H1 (cell line): ENCODE measurements at regions not wholly inside any gene's neighbourhood (a gene's known extent, or its start where the extent isn't known, plus 50 kb on each side); places are given as distances from the start of the nearest gene placed in this dataset.

Experiments
- CTCF ChIA-PET: fragments of 300-600 bp; sonication (Branson Sonifier 250); formaldehyde crosslinking; loops from one replicate; lab custom pipeline; 2021; ENCODE audit not compliant: partially characterized antibody; lab: Charles Lee
- POLR2A ChIA-PET: fragments of 300-600 bp; sonication (Branson Sonifier 250); formaldehyde crosslinking; loops from one replicate; lab custom pipeline; 2021; ENCODE audit warnings: inconsistent platforms; ENCODE audit not compliant: partially characterized antibody; lab: Charles Lee
- DNase-seq, 2 experiments: peaks; one replicate each; pipeline versions ENCODE4 v3.0.0 to v3.0.0-alpha.2; 2010 to 2022; ENCODE audit warnings: low spot score in 2 of 2, low read depth in 1 of 2, mixed read lengths in 1 of 2
- FAIRE-seq: peaks from 2 replicates; lab custom pipeline; 2011; peaks lifted over from hg19 to GRCh38; lab: Jason Lieb, UNC
- H2AFZ ChIP-seq: 2 replicates; pipeline ENCODE4 v1.8.1; 2012; ENCODE audit warnings: low read length, inconsistent platforms
- H2AK5ac ChIP-seq: 2 replicates; pipeline ENCODE4 v1.6.1; 2013; ENCODE audit warnings: low read depth, low read length
- H2BK120ac ChIP-seq: replicated peaks from 2 replicates; pipeline ENCODE3; 2013; ENCODE audit warnings: low read depth, low read length, inconsistent platforms
- H2BK12ac ChIP-seq: 2 replicates; pipeline ENCODE4 v1.6.1; 2013; ENCODE audit warnings: low read depth, low read length
- H2BK15ac ChIP-seq: 2 replicates; pipeline ENCODE4 v1.6.1; 2013; ENCODE audit warnings: low read length
- H2BK20ac ChIP-seq: 2 replicates; pipeline ENCODE4 v1.6.1; 2013; ENCODE audit warnings: low read length
- H2BK5ac ChIP-seq: 2 replicates; pipeline ENCODE4 v1.6.1; 2013; ENCODE audit warnings: low read depth, low read length
- H3K14ac ChIP-seq: 2 replicates; pipeline ENCODE4 v1.6.1; 2013; ENCODE audit warnings: inconsistent platforms; ENCODE audit not compliant: insufficient read length
- H3K18ac ChIP-seq: 2 replicates; pipeline ENCODE4 v1.6.1; 2013; ENCODE audit warnings: low read length; ENCODE audit errors: extremely low read depth
- H3K23ac ChIP-seq: 2 replicates; pipeline ENCODE4 v1.6.1; 2013; ENCODE audit warnings: inconsistent platforms; ENCODE audit not compliant: insufficient read length
- H3K23me2 ChIP-seq: 2 replicates; pipeline ENCODE4 v1.6.1; 2013; ENCODE audit warnings: low read depth, low read length
- H3K27ac ChIP-seq: 2 replicates; pipeline ENCODE4 v1.6.1; 2011; ENCODE audit warnings: low read depth, low read length, inconsistent platforms
- H3K27me3 ChIP-seq, 4 experiments: replicated peaks in 1 of 4; 1 replicate in 1 of 4; 2 replicates in 3 of 4; pipeline versions ENCODE4 v1.6.1 to v1.8.1; 2011 to 2013; ENCODE audit warnings: low read length in 3 of 4, mild to moderate bottlenecking in 3 of 4, inconsistent platforms in 2 of 4, mixed read lengths in 2 of 4, moderate library complexity in 1 of 4; ENCODE audit not compliant: control insufficient read depth in 3 of 4, insufficient read depth in 3 of 4; ENCODE audit errors: extremely low read depth in 1 of 4
- H3K36me3 ChIP-seq, 4 experiments: 2 replicates each; pipeline versions ENCODE4 v1.6.1 to v1.8.1; 2011 to 2013; ENCODE audit warnings: mild to moderate bottlenecking in 4 of 4, low read length in 3 of 4, moderate library complexity in 2 of 4, control low read depth in 1 of 4, inconsistent platforms in 1 of 4; ENCODE audit not compliant: insufficient read depth in 4 of 4, control insufficient read depth in 2 of 4
- H3K4ac ChIP-seq: replicated peaks from 2 replicates; pipeline ENCODE3; 2013; ENCODE audit warnings: low read length, low read depth, mixed read lengths, inconsistent platforms; ENCODE audit not compliant: insufficient read length
- H3K4me1 ChIP-seq, 4 experiments: replicated peaks in 1 of 4; 1 replicate in 1 of 4; 2 replicates in 3 of 4; pipeline versions ENCODE4 v1.6.1 to v1.8.1; 2011 to 2013; ENCODE audit warnings: low read length in 3 of 4, inconsistent platforms in 2 of 4, mixed read lengths in 1 of 4; ENCODE audit not compliant: insufficient read depth in 4 of 4, control insufficient read depth in 3 of 4
- H3K4me2 ChIP-seq, 2 experiments: 2 replicates each; pipeline versions ENCODE4 v1.6.1 to v1.8.1; 2011 to 2013; ENCODE audit warnings: low read depth in 2 of 2, low read length in 2 of 2, control low read depth in 1 of 2, inconsistent platforms in 1 of 2, mild to moderate bottlenecking in 1 of 2; ENCODE audit not compliant: insufficient read depth in 1 of 2
- H3K4me3 ChIP-seq, 4 experiments: fragments of 200-600, 300-600 bp in 1 of 4; sonication (generic), shearing (Covaris generic), sonication (Bioruptor Twin) in 1 of 4; 2 replicates each; pipeline versions ENCODE4 v1.5.1 to v1.8.1; 2011 to 2016; ENCODE audit warnings: low read length in 4 of 4, low read depth in 3 of 4, control low read depth in 2 of 4, inconsistent platforms in 2 of 4, mild to moderate bottlenecking in 2 of 4, mixed read lengths in 1 of 4, moderate library complexity in 1 of 4; ENCODE audit not compliant: insufficient read depth in 2 of 4; ENCODE audit errors: extremely low read depth in 1 of 4
- H3K56ac ChIP-seq: replicated peaks from 2 replicates; pipeline ENCODE3; 2013; ENCODE audit warnings: low read depth, mild to moderate bottlenecking, mixed read lengths, low read length, inconsistent platforms; ENCODE audit not compliant: insufficient read length
- H3K79me1 ChIP-seq: 2 replicates; pipeline ENCODE4 v1.6.1; 2013; ENCODE audit warnings: low read depth, low read length, control low read depth
- H3K79me2 ChIP-seq, 2 experiments: 2 replicates each; pipeline versions ENCODE4 v1.6.1 to v1.8.1; 2012 to 2013; ENCODE audit warnings: low read length in 2 of 2, mild to moderate bottlenecking in 2 of 2, inconsistent platforms in 1 of 2; ENCODE audit not compliant: insufficient read depth in 2 of 2, control insufficient read depth in 1 of 2
- H3K9ac ChIP-seq, 4 experiments: replicated peaks in 1 of 4; 1 replicate in 1 of 4; 2 replicates in 3 of 4; pipeline versions ENCODE4 v1.6.1 to v1.8.1; 2011 to 2013; ENCODE audit warnings: low read depth in 3 of 4, low read length in 3 of 4, control low read depth in 2 of 4, mild to moderate bottlenecking in 2 of 4, moderate library complexity in 2 of 4, inconsistent platforms in 1 of 4; ENCODE audit errors: extremely low read depth in 1 of 4
- H3K9me3 ChIP-seq, 2 experiments: 2 replicates each; pipeline versions ENCODE4 v1.6.1 to v1.8.1; 2012 to 2013; ENCODE audit warnings: mild to moderate bottlenecking in 2 of 2, moderate library complexity in 2 of 2, control low read depth in 1 of 2, inconsistent platforms in 1 of 2, low read depth in 1 of 2, low read length in 1 of 2, mixed read lengths in 1 of 2; ENCODE audit not compliant: insufficient read depth in 2 of 2
- H4K20me1 ChIP-seq, 2 experiments: replicated peaks in 1 of 2; 2 replicates each; pipeline versions ENCODE3 to v1.8.1; 2011 to 2013; ENCODE audit warnings: inconsistent platforms in 2 of 2, low read length in 2 of 2, mild to moderate bottlenecking in 1 of 2; ENCODE audit not compliant: insufficient read depth in 2 of 2, control insufficient read depth in 1 of 2
- H4K5ac ChIP-seq: 2 replicates; pipeline ENCODE4 v1.6.1; 2013; ENCODE audit warnings: low read length, low read depth, mixed read lengths, inconsistent platforms; ENCODE audit not compliant: insufficient read length
- H4K8ac ChIP-seq: 2 replicates; pipeline ENCODE4 v1.8.0; 2013; ENCODE audit warnings: mild to moderate bottlenecking, moderate library complexity, low read length, inconsistent platforms; ENCODE audit not compliant: insufficient read depth; ENCODE audit errors: extremely low read depth
- H4K91ac ChIP-seq: replicated peaks from 2 replicates; pipeline ENCODE3; 2013; ENCODE audit warnings: low read length, mixed read lengths, inconsistent platforms; ENCODE audit not compliant: insufficient read length
- CBX5 ChIP-seq: fragments of 300-800, 300-1000 bp; sonication (generic); IDR thresholded peaks from 2 replicates; pipeline ENCODE4 v1.7.1; 2016; ENCODE audit warnings: antibody characterized with exemption, low read length, low read depth
- CBX8 ChIP-seq: fragments of 300-800, 300-1000 bp; sonication (generic); IDR thresholded peaks from 2 replicates; pipeline ENCODE4 v1.7.1; 2016; ENCODE audit warnings: low read depth, low read length, borderline replicate concordance
- EP300 ChIP-seq, 2 experiments: IDR thresholded peaks; 1 replicate in 1 of 2; 2 replicates in 1 of 2; pipeline ENCODE4 v1.6.1; 2011 to 2012; ENCODE audit warnings: low read depth in 2 of 2, low read length in 2 of 2, mild to moderate bottlenecking in 2 of 2, borderline replicate concordance in 1 of 2, inconsistent platforms in 1 of 2, moderate library complexity in 1 of 2
- GTF2F1 ChIP-seq: IDR thresholded peaks from 2 replicates; pipeline ENCODE4 v1.6.1; 2012; ENCODE audit warnings: low read depth, low read length, improper control_type of control experiment, borderline replicate concordance
- KDM1A ChIP-seq: fragments of 200-600, 300-600 bp; sonication (generic); IDR thresholded peaks from 2 replicates; pipeline ENCODE4 v1.7.1; 2016; ENCODE audit warnings: mild to moderate bottlenecking, low read length, borderline replicate concordance
- KDM5A ChIP-seq: fragments of 200-600 bp; IDR thresholded peaks from 2 replicates; pipeline ENCODE4 v1.7.1; 2012; ENCODE audit warnings: mild to moderate bottlenecking, low read length, inconsistent platforms, mixed read lengths
- NANOG ChIP-seq: IDR thresholded peaks from 2 replicates; pipeline ENCODE4 v1.6.1; 2011; ENCODE audit warnings: low read length, low read depth, mild to moderate bottlenecking, inconsistent platforms; ENCODE audit not compliant: insufficient read depth, poor library complexity, severe bottlenecking
- RBBP5 ChIP-seq: IDR thresholded peaks from 2 replicates; pipeline ENCODE4 v1.7.1; 2012; ENCODE audit warnings: low read depth, mild to moderate bottlenecking, inconsistent platforms, low read length, moderate library complexity, borderline replicate concordance
- RFX5 ChIP-seq: IDR thresholded peaks from 2 replicates; pipeline ENCODE4 v1.6.1; 2011; ENCODE audit warnings: low read depth, low read length, improper control_type of control experiment, borderline replicate concordance
- SAP30 ChIP-seq: fragments of 300-600 bp; sonication (generic); IDR thresholded peaks from 2 replicates; pipeline ENCODE4 v1.7.1; 2012; ENCODE audit warnings: low read length, moderate library complexity, mild to moderate bottlenecking, inconsistent platforms; ENCODE audit not compliant: insufficient read depth, insufficient replicate concordance
- SP2 ChIP-seq: IDR thresholded peaks from 2 replicates; pipeline ENCODE4 v1.6.1; 2012; ENCODE audit warnings: mild to moderate bottlenecking, low read length, inconsistent platforms
- TAF7 ChIP-seq: optimal IDR thresholded peaks from 2 replicates; pipeline ENCODE3; 2011; ENCODE audit warnings: low read depth, mild to moderate bottlenecking, inconsistent platforms, low read length, moderate library complexity, borderline replicate concordance
- TBP ChIP-seq: IDR thresholded peaks from 2 replicates; pipeline ENCODE4 v1.6.1; 2011; ENCODE audit warnings: low read depth, low read length, improper control_type of control experiment
- WGBS, 2 experiments: shearing (Covaris generic) in 1 of 2; methylation state at CpG; one replicate each; pipeline versions ENCODE4 v1.1.6 to v1.1.7; 2013 to 2015; ENCODE audit warnings: low lambda C conversion rate in 2 of 2, mixed read lengths in 2 of 2, inconsistent platforms in 1 of 2, low coverage in 1 of 2, missing lambda C conversion rate in 1 of 2; ENCODE audit not compliant: insufficient replicate concordance in 2 of 2, insufficient coverage in 1 of 2, insufficient read length in 1 of 2; ENCODE audit errors: extremely low coverage in 1 of 2, missing lambda C conversion rate in 1 of 2; 5-methylcytosine and 5-hydroxymethylcytosine counted together
- TF ChIP-seq, protein P1 (sequence below): IDR thresholded peaks from 2 replicates; pipeline ENCODE4 v1.6.1; 2012; ENCODE audit warnings: inconsistent platforms

DNA sequence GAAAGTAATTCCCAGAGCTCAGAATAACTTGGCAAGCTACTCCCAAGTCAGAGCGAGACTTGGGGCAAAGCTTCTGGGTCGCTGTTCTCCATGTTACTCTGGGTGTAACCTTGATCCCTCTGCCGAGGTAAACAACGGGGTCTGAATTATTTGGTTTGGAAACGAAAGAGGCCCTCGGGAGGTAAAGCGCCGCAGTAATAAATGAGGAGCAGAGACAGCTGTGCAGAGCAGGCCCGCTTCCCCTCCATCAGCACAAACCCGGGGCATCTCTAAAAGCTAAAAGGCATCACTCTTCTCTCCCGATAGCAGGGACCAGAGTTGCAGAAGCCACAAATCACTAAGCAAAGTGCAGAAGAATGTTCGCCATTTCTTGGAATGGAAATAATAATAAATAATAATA, 561.5 kb downstream of the BCOR start:
- WGBS, 2 experiments, result 88% methylated on average over 11 of the region's 12 CpGs; no CpG with 5 or more reads in 1 of the 2 experiments
- no peaks in the 10 kb centered on the region; the same call in 1 of the 2 replicates for H3K23me2 ChIP-seq
- FAIRE-seq, result no peak
- TF ChIP-seq KDM5A (no peak), EP300 (IDR thresholded peaks at IDR 0.05; ENCODE audit: borderline replicate concordance in 1 of 2, low read depth in 2 of 2, low read length in 2 of 2) (no peak), SP2 (no peak), KDM1A (no peak), CBX5 (no peak), RFX5 (no peak), RBBP5 (no peak), NANOG (no peak), SAP30 (no peak), TAF7 (no peak), TBP (no peak), GTF2F1 (no peak), CBX8 (no peak)
- TF ChIP-seq, protein P1, sequence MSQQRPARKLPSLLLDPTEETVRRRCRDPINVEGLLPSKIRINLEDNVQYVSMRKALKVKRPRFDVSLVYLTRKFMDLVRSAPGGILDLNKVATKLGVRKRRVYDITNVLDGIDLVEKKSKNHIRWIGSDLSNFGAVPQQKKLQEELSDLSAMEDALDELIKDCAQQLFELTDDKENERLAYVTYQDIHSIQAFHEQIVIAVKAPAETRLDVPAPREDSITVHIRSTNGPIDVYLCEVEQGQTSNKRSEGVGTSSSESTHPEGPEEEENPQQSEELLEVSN, result no peak

More for the DNA sequence above, 561.5 kb downstream of the BCOR start:
- H3K23ac ChIP-seq, result no peak overlapping the region
- H3K79me1 ChIP-seq, result no peaks in the 10 kb centered on the region
- H4K5ac ChIP-seq, result no peak overlapping the region
- no peak overlapping the region for H2AK5ac ChIP-seq
- H3K27me3 ChIP-seq, result no peaks in the 10 kb centered on the region
- no peaks in the 10 kb centered on the region for H3K4me1 ChIP-seq
- H3K4me3 ChIP-seq, result no peak overlapping the region
- no peaks in the 10 kb centered on the region for H4K20me1 ChIP-seq
- no peak overlapping the region for H2BK20ac ChIP-seq
- no peak for DNase-seq
- no peak overlapping the region for H2BK12ac ChIP-seq
- H3K18ac ChIP-seq, result no peak overlapping the region
- no peak overlapping the region for H4K8ac ChIP-seq
- no peaks in the 10 kb centered on the region for H3K36me3 ChIP-seq
- no peaks in the 10 kb centered on the region for H3K9me3 ChIP-seq
- ChIA-PET CTCF (interaction anchor here (1.1 kb wide), 1 partner anchor 11 kb away, joined by 3 read pairs; no protein-coding TSS in a partner anchor), POLR2A (no interaction called here)
- H2AFZ ChIP-seq, result no peak overlapping the region
- H3K56ac ChIP-seq, result no peak overlapping the region
- no peak overlapping the region for H2BK120ac ChIP-seq
- H2BK15ac ChIP-seq, result no peak overlapping the region
- H3K9ac ChIP-seq, result no peak overlapping the region
- no peak overlapping the region for H3K4me2 ChIP-seq
- H3K14ac ChIP-seq, result no peak overlapping the region
- no peaks in the 10 kb centered on the region for H3K79me2 ChIP-seq
- H2BK5ac ChIP-seq, result no peak overlapping the region
- H4K91ac ChIP-seq, result no peak overlapping the region
- H3K4ac ChIP-seq, result no peak overlapping the region
- H3K27ac ChIP-seq, result no peak overlapping the region
